ENCODE measurements at regions not wholly inside any gene's neighbourhood (a gene's known extent, or its start where the extent isn't known, plus 50 kb on each side); places are given as distances from the start of the nearest gene placed in this dataset.

GRCh38 chr13:72160977-72161376, 294.0 kb upstream of the DACH1 start:
- no peak for TF ChIP-seq CTCF (IDR thresholded peaks at IDR 0.05; ENCODE audit: low read depth, low read length)
- no peak for TF ChIP-seq POLR2A (IDR thresholded peaks at IDR 0.05; ENCODE audit: extremely low read depth, insufficient read length)
